Progenitor cell of endocrine pancreas (in vitro differentiated cells): ENCODE measurements at regions not wholly inside any gene's neighbourhood (a gene's known extent, or its start where the extent isn't known, plus 50 kb on each side); places are given as distances from the start of the nearest gene placed in this dataset.

Experiments used
- DNase-seq: peaks from one replicate; pipeline ENCODE4 v3.0.0; 2021; ENCODE audit warnings: low spot score; ENCODE audit not compliant: unreplicated experiment
- H3K27ac Mint-ChIP-seq: 2 replicates; pipeline ENCODE4 v1.8.0; 2021; ENCODE audit warnings: mild to moderate bottlenecking, moderate library complexity, mixed read lengths
- H3K27me3 Mint-ChIP-seq: 2 replicates; pipeline ENCODE4 v1.8.0; 2021; ENCODE audit warnings: mixed read lengths
- H3K36me3 Mint-ChIP-seq: 2 replicates; pipeline ENCODE4 v1.8.0; 2022; ENCODE audit warnings: mixed read lengths; ENCODE audit not compliant: insufficient read depth
- H3K4me1 Mint-ChIP-seq: 2 replicates; pipeline ENCODE4 v1.8.0; 2021; ENCODE audit warnings: low read depth, mixed read lengths
- H3K4me3 Mint-ChIP-seq: 2 replicates; pipeline ENCODE4 v1.8.0; 2021; ENCODE audit warnings: low read depth, mild to moderate bottlenecking, moderate library complexity, mixed read lengths
- H3K9me3 Mint-ChIP-seq: 2 replicates; pipeline ENCODE4 v1.8.0; 2021; ENCODE audit warnings: low read depth, mixed read lengths
- CTCF ChIP-seq: fragments of 200-600 bp; sonication (generic); IDR thresholded peaks from one replicate; pipeline ENCODE4 v1.5.0; 2021; ENCODE audit warnings: antibody characterized with exemption, mild to moderate bottlenecking; ENCODE audit not compliant: unreplicated experiment

- Mint-ChIP-seq H3K4me3 (no peak overlapping the region), H3K27me3 (no peaks in the 10 kb centered on the region), H3K36me3 (no peaks in the 10 kb centered on the region), H3K27ac (no peak overlapping the region), H3K9me3 (no peaks in the 10 kb centered on the region), H3K4me1 (peaks cover 4% of the 10 kb centered on the region)
- no peak for TF ChIP-seq CTCF
- no peak for DNase-seq
Measured at GRCh38 chr10:107894516-107894915, 730.0 kb upstream of the SORCS1 start.

- no peak for DNase-seq
- Mint-ChIP-seq H3K4me1 (peaks cover 7% of the 10 kb centered on the region), H3K36me3 (no peaks in the 10 kb centered on the region), H3K9me3 (peaks cover 11% of the 10 kb centered on the region), H3K27me3 (no peaks in the 10 kb centered on the region), H3K27ac (peak overlapping the region; percentile 62), H3K4me3 (no peak overlapping the region)
- TF ChIP-seq CTCF, result no peak
Measured at GRCh38 chr10:107889105-107889504, 724.6 kb upstream of the SORCS1 start.

GRCh38 chr10:107880185-107880584 is 715.7 kb upstream of the SORCS1 start:
- no peak for DNase-seq
- no peak overlapping the region for H3K27ac Mint-ChIP-seq
- TF ChIP-seq CTCF, result no peak
- H3K4me1 Mint-ChIP-seq, result no peaks in the 10 kb centered on the region
- H3K9me3 Mint-ChIP-seq, result peaks cover 9% of the 10 kb centered on the region
- H3K4me3 Mint-ChIP-seq, result no peak overlapping the region
- no peaks in the 10 kb centered on the region for H3K36me3 Mint-ChIP-seq
- H3K27me3 Mint-ChIP-seq, result no peaks in the 10 kb centered on the region

GRCh38 chr10:107873007-107873406 is 708.5 kb upstream of the SORCS1 start:
- H3K4me1 Mint-ChIP-seq, result no peaks in the 10 kb centered on the region
- H3K36me3 Mint-ChIP-seq, result no peaks in the 10 kb centered on the region
- H3K27me3 Mint-ChIP-seq, result no peaks in the 10 kb centered on the region
- H3K9me3 Mint-ChIP-seq, result peaks cover 8% of the 10 kb centered on the region
- no peak for DNase-seq
- no peak for TF ChIP-seq CTCF
- no peak overlapping the region for H3K4me3 Mint-ChIP-seq
- H3K27ac Mint-ChIP-seq, result no peak overlapping the region

- no peak overlapping the region for H3K27ac Mint-ChIP-seq
- DNase-seq, result no peak
Measured at GRCh38 chr10:107865691-107866090, 701.2 kb upstream of the SORCS1 start.

More at GRCh38 chr10:107865691-107866090, 701.2 kb upstream of the SORCS1 start:
- Mint-ChIP-seq H3K4me3 (no peak overlapping the region), H3K27me3 (no peaks in the 10 kb centered on the region), H3K36me3 (no peaks in the 10 kb centered on the region), H3K4me1 (no peaks in the 10 kb centered on the region), H3K9me3 (no peaks in the 10 kb centered on the region)
- no peak for TF ChIP-seq CTCF
